H1 (cell line): ENCODE measurements at regions not wholly inside any gene's neighbourhood (a gene's known extent, or its start where the extent isn't known, plus 50 kb on each side); places are given as distances from the start of the nearest gene placed in this dataset.

Experiments
- CTCF ChIA-PET: fragments of 300-600 bp; sonication (Branson Sonifier 250); formaldehyde crosslinking; loops from one replicate; lab custom pipeline; 2021; ENCODE audit not compliant: partially characterized antibody; lab: Charles Lee
- POLR2A ChIA-PET: fragments of 300-600 bp; sonication (Branson Sonifier 250); formaldehyde crosslinking; loops from one replicate; lab custom pipeline; 2021; ENCODE audit warnings: inconsistent platforms; ENCODE audit not compliant: partially characterized antibody; lab: Charles Lee
- DNase-seq, 2 experiments: peaks; one replicate each; pipeline versions ENCODE4 v3.0.0 to v3.0.0-alpha.2; 2010 to 2022; ENCODE audit warnings: low spot score in 2 of 2, low read depth in 1 of 2, mixed read lengths in 1 of 2
- FAIRE-seq: peaks from 2 replicates; lab custom pipeline; 2011; peaks lifted over from hg19 to GRCh38; lab: Jason Lieb, UNC
- H2AFZ ChIP-seq: 2 replicates; pipeline ENCODE4 v1.8.1; 2012; ENCODE audit warnings: low read length, inconsistent platforms
- H2AK5ac ChIP-seq: 2 replicates; pipeline ENCODE4 v1.6.1; 2013; ENCODE audit warnings: low read depth, low read length
- H2BK120ac ChIP-seq: replicated peaks from 2 replicates; pipeline ENCODE3; 2013; ENCODE audit warnings: low read depth, low read length, inconsistent platforms
- H2BK12ac ChIP-seq: 2 replicates; pipeline ENCODE4 v1.6.1; 2013; ENCODE audit warnings: low read depth, low read length
- H2BK15ac ChIP-seq: 2 replicates; pipeline ENCODE4 v1.6.1; 2013; ENCODE audit warnings: low read length
- H2BK20ac ChIP-seq: 2 replicates; pipeline ENCODE4 v1.6.1; 2013; ENCODE audit warnings: low read length
- H2BK5ac ChIP-seq: 2 replicates; pipeline ENCODE4 v1.6.1; 2013; ENCODE audit warnings: low read depth, low read length
- H3K14ac ChIP-seq: 2 replicates; pipeline ENCODE4 v1.6.1; 2013; ENCODE audit warnings: inconsistent platforms; ENCODE audit not compliant: insufficient read length
- H3K18ac ChIP-seq: 2 replicates; pipeline ENCODE4 v1.6.1; 2013; ENCODE audit warnings: low read length; ENCODE audit errors: extremely low read depth
- H3K23ac ChIP-seq: 2 replicates; pipeline ENCODE4 v1.6.1; 2013; ENCODE audit warnings: inconsistent platforms; ENCODE audit not compliant: insufficient read length
- H3K23me2 ChIP-seq: 2 replicates; pipeline ENCODE4 v1.6.1; 2013; ENCODE audit warnings: low read depth, low read length
- H3K27ac ChIP-seq: 2 replicates; pipeline ENCODE4 v1.6.1; 2011; ENCODE audit warnings: low read depth, low read length, inconsistent platforms
- H3K27me3 ChIP-seq, 4 experiments: replicated peaks in 1 of 4; 1 replicate in 1 of 4; 2 replicates in 3 of 4; pipeline versions ENCODE4 v1.6.1 to v1.8.1; 2011 to 2013; ENCODE audit warnings: low read length in 3 of 4, mild to moderate bottlenecking in 3 of 4, inconsistent platforms in 2 of 4, mixed read lengths in 2 of 4, moderate library complexity in 1 of 4; ENCODE audit not compliant: control insufficient read depth in 3 of 4, insufficient read depth in 3 of 4; ENCODE audit errors: extremely low read depth in 1 of 4
- H3K36me3 ChIP-seq, 4 experiments: 2 replicates each; pipeline versions ENCODE4 v1.6.1 to v1.8.1; 2011 to 2013; ENCODE audit warnings: mild to moderate bottlenecking in 4 of 4, low read length in 3 of 4, moderate library complexity in 2 of 4, control low read depth in 1 of 4, inconsistent platforms in 1 of 4; ENCODE audit not compliant: insufficient read depth in 4 of 4, control insufficient read depth in 2 of 4
- H3K4ac ChIP-seq: replicated peaks from 2 replicates; pipeline ENCODE3; 2013; ENCODE audit warnings: low read length, low read depth, mixed read lengths, inconsistent platforms; ENCODE audit not compliant: insufficient read length
- H3K4me1 ChIP-seq, 4 experiments: replicated peaks in 1 of 4; 1 replicate in 1 of 4; 2 replicates in 3 of 4; pipeline versions ENCODE4 v1.6.1 to v1.8.1; 2011 to 2013; ENCODE audit warnings: low read length in 3 of 4, inconsistent platforms in 2 of 4, mixed read lengths in 1 of 4; ENCODE audit not compliant: insufficient read depth in 4 of 4, control insufficient read depth in 3 of 4
- H3K4me2 ChIP-seq, 2 experiments: 2 replicates each; pipeline versions ENCODE4 v1.6.1 to v1.8.1; 2011 to 2013; ENCODE audit warnings: low read depth in 2 of 2, low read length in 2 of 2, control low read depth in 1 of 2, inconsistent platforms in 1 of 2, mild to moderate bottlenecking in 1 of 2; ENCODE audit not compliant: insufficient read depth in 1 of 2
- H3K4me3 ChIP-seq, 4 experiments: fragments of 200-600, 300-600 bp in 1 of 4; sonication (generic), shearing (Covaris generic), sonication (Bioruptor Twin) in 1 of 4; 2 replicates each; pipeline versions ENCODE4 v1.5.1 to v1.8.1; 2011 to 2016; ENCODE audit warnings: low read length in 4 of 4, low read depth in 3 of 4, control low read depth in 2 of 4, inconsistent platforms in 2 of 4, mild to moderate bottlenecking in 2 of 4, mixed read lengths in 1 of 4, moderate library complexity in 1 of 4; ENCODE audit not compliant: insufficient read depth in 2 of 4; ENCODE audit errors: extremely low read depth in 1 of 4
- H3K56ac ChIP-seq: replicated peaks from 2 replicates; pipeline ENCODE3; 2013; ENCODE audit warnings: low read depth, mild to moderate bottlenecking, mixed read lengths, low read length, inconsistent platforms; ENCODE audit not compliant: insufficient read length
- H3K79me1 ChIP-seq: 2 replicates; pipeline ENCODE4 v1.6.1; 2013; ENCODE audit warnings: low read depth, low read length, control low read depth
- H3K79me2 ChIP-seq, 2 experiments: 2 replicates each; pipeline versions ENCODE4 v1.6.1 to v1.8.1; 2012 to 2013; ENCODE audit warnings: low read length in 2 of 2, mild to moderate bottlenecking in 2 of 2, inconsistent platforms in 1 of 2; ENCODE audit not compliant: insufficient read depth in 2 of 2, control insufficient read depth in 1 of 2
- H3K9ac ChIP-seq, 4 experiments: replicated peaks in 1 of 4; 1 replicate in 1 of 4; 2 replicates in 3 of 4; pipeline versions ENCODE4 v1.6.1 to v1.8.1; 2011 to 2013; ENCODE audit warnings: low read depth in 3 of 4, low read length in 3 of 4, control low read depth in 2 of 4, mild to moderate bottlenecking in 2 of 4, moderate library complexity in 2 of 4, inconsistent platforms in 1 of 4; ENCODE audit errors: extremely low read depth in 1 of 4
- H3K9me3 ChIP-seq, 2 experiments: 2 replicates each; pipeline versions ENCODE4 v1.6.1 to v1.8.1; 2012 to 2013; ENCODE audit warnings: mild to moderate bottlenecking in 2 of 2, moderate library complexity in 2 of 2, control low read depth in 1 of 2, inconsistent platforms in 1 of 2, low read depth in 1 of 2, low read length in 1 of 2, mixed read lengths in 1 of 2; ENCODE audit not compliant: insufficient read depth in 2 of 2
- H4K20me1 ChIP-seq, 2 experiments: replicated peaks in 1 of 2; 2 replicates each; pipeline versions ENCODE3 to v1.8.1; 2011 to 2013; ENCODE audit warnings: inconsistent platforms in 2 of 2, low read length in 2 of 2, mild to moderate bottlenecking in 1 of 2; ENCODE audit not compliant: insufficient read depth in 2 of 2, control insufficient read depth in 1 of 2
- H4K5ac ChIP-seq: 2 replicates; pipeline ENCODE4 v1.6.1; 2013; ENCODE audit warnings: low read length, low read depth, mixed read lengths, inconsistent platforms; ENCODE audit not compliant: insufficient read length
- H4K8ac ChIP-seq: 2 replicates; pipeline ENCODE4 v1.8.0; 2013; ENCODE audit warnings: mild to moderate bottlenecking, moderate library complexity, low read length, inconsistent platforms; ENCODE audit not compliant: insufficient read depth; ENCODE audit errors: extremely low read depth
- H4K91ac ChIP-seq: replicated peaks from 2 replicates; pipeline ENCODE3; 2013; ENCODE audit warnings: low read length, mixed read lengths, inconsistent platforms; ENCODE audit not compliant: insufficient read length
- CREB1 ChIP-seq: IDR thresholded peaks from 2 replicates; pipeline ENCODE4 v1.6.1; 2012; ENCODE audit warnings: inconsistent platforms
- NANOG ChIP-seq: IDR thresholded peaks from 2 replicates; pipeline ENCODE4 v1.6.1; 2011; ENCODE audit warnings: low read length, low read depth, mild to moderate bottlenecking, inconsistent platforms; ENCODE audit not compliant: insufficient read depth, poor library complexity, severe bottlenecking
- WGBS, 2 experiments: shearing (Covaris generic) in 1 of 2; methylation state at CpG; one replicate each; pipeline versions ENCODE4 v1.1.6 to v1.1.7; 2013 to 2015; ENCODE audit warnings: low lambda C conversion rate in 2 of 2, mixed read lengths in 2 of 2, inconsistent platforms in 1 of 2, low coverage in 1 of 2, missing lambda C conversion rate in 1 of 2; ENCODE audit not compliant: insufficient replicate concordance in 2 of 2, insufficient coverage in 1 of 2, insufficient read length in 1 of 2; ENCODE audit errors: extremely low coverage in 1 of 2, missing lambda C conversion rate in 1 of 2; 5-methylcytosine and 5-hydroxymethylcytosine counted together

GRCh38 chr1:94298861-94299260 lies 61.5 kb upstream of the ARHGAP29 start:
- Histone ChIP-seq H3K4me1 (peaks cover 0 to 8% (median under 1%) of the 10 kb centered on the region in 4 experiments; a peak in 1 of 7 replicates), H3K36me3 (no peaks in the 10 kb centered on the region), H4K8ac (no peak overlapping the region), H4K20me1 (no peaks in the 10 kb centered on the region), H3K14ac (no peak overlapping the region), H2BK5ac (no peak overlapping the region), H4K5ac (no peak overlapping the region), H2AK5ac (no peak overlapping the region), H2BK120ac (no peak overlapping the region), H3K18ac (no peak overlapping the region), H3K23ac (no peak overlapping the region), H3K79me1 (no peaks in the 10 kb centered on the region), H3K4me2 (no peak overlapping the region), H3K9me3 (no peaks in the 10 kb centered on the region), H4K91ac (no peak overlapping the region), H3K4ac (no peak overlapping the region), H2BK15ac (no peak overlapping the region), H3K79me2 (no peaks in the 10 kb centered on the region), H2BK12ac (no peak overlapping the region), H3K56ac (no peak overlapping the region), H3K27me3 (no peaks in the 10 kb centered on the region), H2AFZ (no peak overlapping the region), H3K23me2 (no peaks in the 10 kb centered on the region), H3K9ac (no peak overlapping the region), H3K4me3 (no peak overlapping the region), H3K27ac (no peak overlapping the region), H2BK20ac (no peak overlapping the region)
- ChIA-PET POLR2A (no interaction called here), CTCF (interaction anchor here (1.1 to 5.1 kb wide), 7 partner anchors 20 to 236 kb away, joined by 3 to 58 read pairs (median 5); no protein-coding TSS in a partner anchor)
- 92% methylated on average over 2 of the region's 2 CpGs; no CpG with 5 or more reads in 1 of the 2 experiments for WGBS, 2 experiments
- FAIRE-seq = no peak
- DNase-seq = no peak
- TF ChIP-seq CREB1 (no peak), NANOG (no peak)
